Heart left ventricle (tissue), 13 donors: ENCODE measurements at regions not wholly inside any gene's neighbourhood (a gene's known extent, or its start where the extent isn't known, plus 50 kb on each side); places are given as distances from the start of the nearest gene placed in this dataset.

ENCODE experiments used
- CTCF ChIP-seq, 12 donors: fragments of 200-600 bp; sonication (generic) in 4 of 12; IDR thresholded peaks; one replicate each; pipeline versions ENCODE4 v1.5.0 to v1.8.0; 2018 to 2022; ENCODE audit warnings: antibody characterized with exemption in 12 of 12, mild to moderate bottlenecking in 5 of 12
- POLR2A ChIP-seq, 2 donors: fragments of 450-650 bp; IDR thresholded peaks; one replicate each; pipeline ENCODE4 v1.6.1; 2017; ENCODE audit warnings: antibody characterized with exemption in 2 of 2, mild to moderate bottlenecking in 2 of 2, moderate library complexity in 2 of 2
- donor health status: ischemic (EF 13 %, LVEDD 7.1; RV severe dilation, severe dysfunction).
- donor health status: DM: no; HTN: yes; CAD: no.
- donor health status: DM: no; HTN: no; CAD: no.
- donor health status: ischemic (EF 25% LVEDD 6.9; RV normal size, moderate dysfunction).
- donor health status: ischemic (EF 25% LVEDD 5.7; RV mildly dilated, moderate dysfunction).
- donor health status: ischemic (EF 35%, LVEDD 5.7; RV mildly dilated, moderate dysfunction).
- donor health status: nonischemic (EF 11% LVEDD 7.7; RV severe dilation, severe dysfunction).
- donor health status: DM: yes; HTN: yes; CAD: no.
- donor health status: PGD.
- donor health status: ischemic (EF 29% LVEDD 5.4; RV normal size, mild dysfunction).
- donor health status: nonischemic (EF 23%, LVEDD 6.1; RV moderate dilation, normal function).

GRCh38 chr9:79390781-79391770, 180.7 kb upstream of the TLE4 start:
- TF ChIP-seq CTCF (IDR thresholded peaks at IDR 0.05), result no peak
- TF ChIP-seq POLR2A (IDR thresholded peaks at IDR 0.05), result no peak
